Uterus (tissue), 3 donors: ENCODE measurements at regions not wholly inside any gene's neighbourhood (a gene's known extent, or its start where the extent isn't known, plus 50 kb on each side); places are given as distances from the start of the nearest gene placed in this dataset.

Experiments used
- DNase-seq, 2 donors: peaks; one replicate each; pipeline ENCODE4 v3.0.0-alpha.2; 2019 to 2020
- H3K27ac ChIP-seq, 2 donors: fragments of 200-600 bp; sonication (generic); 1 replicate in 1 of 2; 2 replicates in 1 of 2; pipeline ENCODE4 v1.5.1; 2016 to 2018
- H3K27me3 ChIP-seq, 2 donors: fragments of 200-600 bp; sonication (generic); one replicate each; pipeline ENCODE4 v1.5.1; 2018 to 2019; ENCODE audit warnings: control low read depth in 1 of 2
- H3K36me3 ChIP-seq, 2 donors: fragments of 200-600 bp; sonication (generic); one replicate each; pipeline ENCODE4 v1.5.1; 2019; ENCODE audit warnings: control low read depth in 1 of 2
- H3K4me1 ChIP-seq, 2 donors: fragments of 200-600 bp; sonication (generic); one replicate each; pipeline ENCODE4 v1.5.1; 2018 to 2019; ENCODE audit warnings: control low read depth in 1 of 2
- H3K4me3 ChIP-seq, 2 donors: fragments of 200-600 bp; sonication (generic); 1 replicate in 1 of 2; 2 replicates in 1 of 2; pipeline ENCODE4 v1.5.1; 2018 to 2019; ENCODE audit warnings: mild to moderate bottlenecking in 1 of 2
- H3K9me3 ChIP-seq, 2 donors: fragments of 200-600 bp; sonication (generic); one replicate each; pipeline ENCODE4 v1.5.1; 2019; ENCODE audit warnings: control low read depth in 1 of 2
- CTCF ChIP-seq, 4 experiments: fragments of 200-600 bp in 2 of 4; fragments of 450-650 bp in 2 of 4; sonication (generic) in 2 of 4; IDR thresholded peaks; one replicate each; pipeline ENCODE4 v1.5.1; 2016 to 2019; ENCODE audit warnings: antibody characterized with exemption in 4 of 4, mild to moderate bottlenecking in 2 of 4, moderate library complexity in 1 of 4
- POLR2A ChIP-seq, 2 donors: fragments of 450-650 bp; IDR thresholded peaks; one replicate each; pipeline ENCODE4 v1.6.1; 2016; ENCODE audit warnings: antibody characterized with exemption in 2 of 2, mild to moderate bottlenecking in 1 of 2, moderate library complexity in 1 of 2
- intact Hi-C: fragments of 100-400 bp; cut with DNase I; formaldehyde crosslinking; loops from one replicate; pipeline ENCODE4 v1.15.1; 2023; ENCODE audit warnings: low total_unique reads
- donor health status: DM: yes; HTN: yes; CAD: no.

- Histone ChIP-seq H3K9me3 (no peaks in the 10 kb centered on the region), H3K4me3 (no peak overlapping the region), H3K36me3 (no peaks in the 10 kb centered on the region), H3K27me3 (no peaks in the 10 kb centered on the region), H3K27ac (no peak overlapping the region), H3K4me1 (no peaks in the 10 kb centered on the region)
- intact Hi-C loops = no loop called here
- TF ChIP-seq POLR2A (IDR thresholded peaks at IDR 0.05) (no peak), CTCF (IDR thresholded peaks at IDR 0.05) (no peak)
- peak in 1 of 2 donors; percentile 13 for DNase-seq
Measured at GRCh38 chr3:166283840-166284239, 446.6 kb upstream of the BCHE start.

GRCh38 chr3:166282931-166283330, 445.7 kb upstream of the BCHE start:
- Histone ChIP-seq H3K36me3 (no peaks in the 10 kb centered on the region), H3K27me3 (no peaks in the 10 kb centered on the region), H3K4me3 (no peak overlapping the region), H3K9me3 (no peaks in the 10 kb centered on the region), H3K4me1 (no peaks in the 10 kb centered on the region), H3K27ac (no peak overlapping the region)
- DNase-seq = no peak
- intact Hi-C loops = no loop called here
- TF ChIP-seq POLR2A (IDR thresholded peaks at IDR 0.05) (no peak), CTCF (IDR thresholded peaks at IDR 0.05) (no peak)

DNA sequence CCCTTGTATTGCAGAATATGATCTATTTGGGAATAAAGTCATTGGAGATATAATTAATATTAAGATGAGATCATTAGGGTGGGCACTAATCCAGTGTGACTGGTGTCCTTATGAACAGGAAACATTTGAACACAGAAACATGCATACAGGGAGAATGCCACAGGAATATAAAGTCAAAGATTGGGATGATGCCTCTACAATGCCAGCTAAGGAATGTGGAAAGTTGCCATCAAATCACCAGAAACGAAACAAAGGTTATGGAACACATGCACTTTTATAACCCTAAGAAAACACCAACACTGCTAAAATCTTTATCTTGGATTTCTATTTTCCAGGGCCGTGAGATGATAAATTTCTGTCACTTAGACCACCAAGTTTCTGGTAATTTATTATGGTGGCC, 442.4 kb upstream of the BCHE start:
- H3K27me3 ChIP-seq = no peaks in the 10 kb centered on the region
- intact Hi-C loops = no loop called here
- no peaks in the 10 kb centered on the region for H3K4me1 ChIP-seq
- no peaks in the 10 kb centered on the region for H3K9me3 ChIP-seq
- H3K4me3 ChIP-seq = no peak overlapping the region
- TF ChIP-seq CTCF (IDR thresholded peaks at IDR 0.05) (no peak), POLR2A (IDR thresholded peaks at IDR 0.05) (no peak)
- H3K36me3 ChIP-seq = no peaks in the 10 kb centered on the region
- no peak overlapping the region for H3K27ac ChIP-seq
- no peak for DNase-seq

DNA sequence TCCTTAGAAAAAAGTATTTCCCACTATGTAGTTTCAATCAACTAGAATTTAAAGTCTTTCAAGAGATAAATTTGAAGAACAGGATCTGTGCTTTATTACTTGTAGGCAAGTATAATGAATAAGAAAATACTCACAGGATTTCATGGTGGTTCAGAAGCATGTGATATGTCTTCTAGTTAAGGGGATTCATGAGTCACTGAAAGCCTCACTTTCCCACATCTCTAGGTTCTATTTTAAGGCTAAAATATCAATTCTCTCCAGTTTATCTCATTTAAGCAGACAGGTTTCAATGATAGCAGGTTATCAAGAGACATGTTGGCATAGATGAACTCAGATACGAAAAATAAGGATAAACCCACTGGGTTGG, 437.8 kb upstream of the BCHE start:
- Histone ChIP-seq H3K27me3 (no peaks in the 10 kb centered on the region), H3K27ac (no peak overlapping the region), H3K4me3 (no peak overlapping the region), H3K4me1 (no peaks in the 10 kb centered on the region), H3K36me3 (no peaks in the 10 kb centered on the region), H3K9me3 (no peaks in the 10 kb centered on the region)
- intact Hi-C loops = no loop called here
- DNase-seq = no peak
- no peak for TF ChIP-seq CTCF (IDR thresholded peaks at IDR 0.05)
- no peak for TF ChIP-seq POLR2A (IDR thresholded peaks at IDR 0.05)

DNA sequence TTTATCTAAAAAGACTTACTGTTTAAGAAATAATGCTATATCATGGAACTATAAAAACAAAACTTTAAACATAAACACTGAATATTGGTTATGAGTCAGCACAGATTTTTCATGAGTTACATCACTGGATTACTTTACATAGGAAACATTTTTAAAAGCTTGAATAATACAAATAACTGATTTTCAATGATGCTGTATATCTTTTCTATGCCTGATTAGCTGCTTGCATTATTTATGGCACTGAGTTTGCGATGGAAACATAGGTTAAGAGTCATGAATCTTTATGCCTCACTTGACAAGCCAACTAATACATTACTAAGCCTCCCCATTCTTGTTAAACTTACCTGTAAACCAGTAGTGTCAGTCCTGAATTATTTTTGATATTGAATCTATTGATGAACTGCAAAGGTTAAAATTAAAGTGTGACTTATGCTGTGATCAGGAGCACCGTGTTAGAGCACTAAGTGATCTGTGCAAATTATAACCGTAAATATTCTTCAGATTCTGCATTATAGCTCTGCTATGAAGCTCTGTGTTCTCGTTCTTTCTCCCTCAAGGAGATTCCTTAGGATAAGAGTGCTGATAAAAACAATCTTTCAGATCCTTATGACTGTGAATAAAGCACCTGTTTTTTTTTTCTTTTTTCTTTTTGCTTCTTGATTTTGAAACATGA, 437.3 kb upstream of the BCHE start:
- Histone ChIP-seq H3K9me3 (no peaks in the 10 kb centered on the region), H3K4me1 (no peaks in the 10 kb centered on the region), H3K4me3 (no peak overlapping the region), H3K27me3 (no peaks in the 10 kb centered on the region), H3K36me3 (no peaks in the 10 kb centered on the region), H3K27ac (no peak overlapping the region)
- no peak for TF ChIP-seq POLR2A (IDR thresholded peaks at IDR 0.05)
- no peak for TF ChIP-seq CTCF (IDR thresholded peaks at IDR 0.05)
- intact Hi-C loops = no loop called here
- no peak for DNase-seq
